Activated CD4-positive, alpha-beta T cell treated with anti-CD3 and anti-CD28 coated beads, Interleukin-2, amount 10 ng/mL, durations not matched to agents 24 days and 14 days (primary cell): ENCODE measurements at regions not wholly inside any gene's neighbourhood (a gene's known extent, or its start where the extent isn't known, plus 50 kb on each side); places are given as distances from the start of the nearest gene placed in this dataset.
"Not testable (repeated sequence)": the region's sequence is repeated elsewhere in the genome, so short reads cannot be mapped to it uniquely, and the experiment has no call there.

Experiments
- DNase-seq: peaks from one replicate; pipeline ENCODE4 v3.0.0; 2022
- H3K27ac Mint-ChIP-seq: one replicate; pipeline ENCODE4 v1.8.0; 2022; ENCODE audit warnings: mild to moderate bottlenecking, mixed read lengths
- H3K27me3 Mint-ChIP-seq: one replicate; pipeline ENCODE4 v1.8.0; 2022; ENCODE audit warnings: mixed read lengths
- H3K36me3 Mint-ChIP-seq: one replicate; pipeline ENCODE4 v1.8.0; 2022; ENCODE audit warnings: low read depth, mild to moderate bottlenecking, mixed read lengths
- H3K4me1 Mint-ChIP-seq: one replicate; pipeline ENCODE4 v1.8.0; 2021; ENCODE audit warnings: mixed read lengths
- H3K4me3 Mint-ChIP-seq: one replicate; pipeline ENCODE4 v1.8.0; 2022; ENCODE audit warnings: mild to moderate bottlenecking, moderate library complexity, mixed read lengths
- H3K9me3 Mint-ChIP-seq: one replicate; pipeline ENCODE4 v1.8.0; 2021; ENCODE audit warnings: mixed read lengths
- intact Hi-C: fragments of 100-400 bp; cut with micrococcal nuclease; formaldehyde crosslinking; loops from one replicate; pipeline ENCODE4 v1.15.1; 2023

DNA sequence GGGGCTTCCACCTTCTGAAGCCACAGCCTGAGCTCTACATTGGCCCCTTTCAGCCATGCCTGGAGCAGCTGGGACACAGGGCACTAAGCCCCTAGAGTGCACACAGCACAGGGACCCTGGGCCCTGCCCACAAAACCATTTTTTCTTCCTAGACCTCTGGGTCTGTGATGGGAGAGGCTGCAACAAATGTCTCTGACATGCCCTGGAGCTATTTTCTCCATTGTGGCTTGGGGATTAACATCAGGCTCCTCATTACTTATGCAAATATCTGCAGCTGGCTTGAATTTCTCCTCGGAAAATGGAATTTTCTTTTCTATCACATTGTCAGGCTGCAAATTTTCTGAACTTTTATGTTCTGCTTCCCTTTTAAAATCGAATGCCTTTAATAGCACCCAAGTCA, 795.7 kb downstream of the LTN1 start:
- no peaks in the 10 kb centered on the region for H3K36me3 Mint-ChIP-seq
- no peaks in the 10 kb centered on the region for H3K4me1 Mint-ChIP-seq
- H3K4me3 Mint-ChIP-seq = no peak overlapping the region
- H3K9me3 Mint-ChIP-seq = peaks cover 7% of the 10 kb centered on the region
- DNase-seq = no peak
- no peak overlapping the region for H3K27ac Mint-ChIP-seq
- intact Hi-C loops = no loop called here
- no peaks in the 10 kb centered on the region for H3K27me3 Mint-ChIP-seq

DNA sequence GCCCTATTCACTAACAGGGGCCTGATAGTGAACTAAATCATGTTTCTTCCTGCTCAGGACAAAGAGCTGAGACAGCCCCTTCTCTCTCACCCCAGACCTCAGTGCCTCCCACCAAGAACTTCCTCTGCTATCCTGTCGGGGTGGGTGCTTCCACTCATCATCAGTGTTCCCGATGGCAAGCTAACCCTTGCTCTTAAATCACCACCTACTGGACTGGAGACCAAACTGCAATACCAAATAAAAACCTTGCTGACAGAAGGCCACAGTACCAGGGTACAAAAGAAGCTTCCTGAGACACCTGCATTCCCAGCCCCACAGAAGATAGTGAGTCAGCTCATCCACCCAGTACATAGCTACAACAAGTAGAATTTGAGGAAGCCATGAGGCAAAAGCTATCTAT, 799.5 kb downstream of the LTN1 start:
- no peaks in the 10 kb centered on the region for H3K27me3 Mint-ChIP-seq
- H3K9me3 Mint-ChIP-seq = peaks cover 7% of the 10 kb centered on the region
- H3K27ac Mint-ChIP-seq = no peak overlapping the region
- H3K36me3 Mint-ChIP-seq = no peaks in the 10 kb centered on the region
- no peak overlapping the region for H3K4me3 Mint-ChIP-seq
- H3K4me1 Mint-ChIP-seq = no peaks in the 10 kb centered on the region
- DNase-seq = no peak
- intact Hi-C loops = no loop called here

DNA sequence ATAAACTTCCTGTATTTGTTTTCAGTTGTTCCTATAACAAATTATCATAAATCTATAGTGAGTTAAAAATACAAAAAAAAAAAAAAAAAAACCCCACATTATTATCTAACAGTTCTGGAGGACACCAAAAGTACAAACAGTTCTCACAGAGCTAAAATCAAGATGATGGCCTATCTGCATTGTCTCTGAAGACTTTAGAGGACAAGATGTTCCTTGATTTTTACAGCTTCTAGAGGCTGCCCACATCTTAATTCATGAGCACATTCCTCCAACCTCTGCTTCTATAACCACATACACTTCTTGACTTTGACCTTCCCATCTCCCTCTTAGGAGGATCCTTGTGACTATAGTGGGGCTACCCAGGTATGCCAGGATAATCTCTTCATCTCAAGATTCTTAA, 806.1 kb downstream of the LTN1 start:
- intact Hi-C loops = no loop called here
- Mint-ChIP-seq H3K27me3 (no peaks in the 10 kb centered on the region), H3K9me3 (no peaks in the 10 kb centered on the region), H3K4me1 (no peaks in the 10 kb centered on the region), H3K27ac (no peak overlapping the region), H3K36me3 (no peaks in the 10 kb centered on the region), H3K4me3 (no peak overlapping the region)
- DNase-seq = no peak

DNA sequence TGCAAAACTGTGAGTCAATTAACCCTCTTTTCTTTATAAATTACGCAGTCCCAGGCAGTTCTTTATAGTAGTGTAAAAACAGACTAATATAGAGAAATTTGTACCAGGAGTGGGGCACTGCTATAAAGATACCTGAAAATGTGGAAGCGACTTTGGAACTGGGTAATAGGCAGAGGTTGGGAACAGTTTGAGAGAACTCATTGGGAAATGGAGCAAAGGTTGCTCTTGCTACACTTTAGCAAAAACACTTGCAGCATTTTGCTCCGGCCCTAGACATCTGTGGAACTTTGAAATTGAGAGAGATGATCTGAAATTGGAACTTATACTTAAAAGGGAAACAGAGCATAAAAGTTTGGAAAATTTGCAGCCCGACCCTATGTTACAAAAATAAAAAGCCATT, 810.9 kb downstream of the LTN1 start:
- Mint-ChIP-seq H3K9me3 (no peaks in the 10 kb centered on the region), H3K4me1 (no peaks in the 10 kb centered on the region), H3K27ac (no peak overlapping the region), H3K27me3 (no peaks in the 10 kb centered on the region), H3K4me3 (no peak overlapping the region), H3K36me3 (no peaks in the 10 kb centered on the region)
- intact Hi-C loops = no loop called here
- DNase-seq = no peak

DNA sequence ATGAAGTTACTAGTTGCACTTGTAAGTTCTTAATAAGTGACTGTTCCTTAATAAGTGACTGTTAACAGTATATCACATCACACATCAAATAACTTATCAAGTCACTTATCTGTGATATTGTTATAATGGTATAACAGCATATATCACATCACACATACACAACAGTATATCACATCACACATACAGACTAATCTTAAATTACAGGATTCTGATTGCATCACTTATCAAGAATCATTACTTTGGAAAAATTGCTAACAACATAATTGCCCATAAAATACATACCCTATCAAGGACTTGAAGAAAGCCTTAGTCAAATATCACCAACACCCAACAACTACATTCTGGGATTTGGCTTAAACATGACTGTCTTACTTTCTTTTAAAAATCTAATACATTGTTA, 813.5 kb downstream of the LTN1 start:
- intact Hi-C loops = no loop called here
- Mint-ChIP-seq H3K4me1 (no peaks in the 10 kb centered on the region), H3K36me3 (no peaks in the 10 kb centered on the region), H3K4me3 (no peak overlapping the region), H3K27ac (no peak overlapping the region), H3K27me3 (no peaks in the 10 kb centered on the region), H3K9me3 (no peaks in the 10 kb centered on the region)
- no peak for DNase-seq

DNA sequence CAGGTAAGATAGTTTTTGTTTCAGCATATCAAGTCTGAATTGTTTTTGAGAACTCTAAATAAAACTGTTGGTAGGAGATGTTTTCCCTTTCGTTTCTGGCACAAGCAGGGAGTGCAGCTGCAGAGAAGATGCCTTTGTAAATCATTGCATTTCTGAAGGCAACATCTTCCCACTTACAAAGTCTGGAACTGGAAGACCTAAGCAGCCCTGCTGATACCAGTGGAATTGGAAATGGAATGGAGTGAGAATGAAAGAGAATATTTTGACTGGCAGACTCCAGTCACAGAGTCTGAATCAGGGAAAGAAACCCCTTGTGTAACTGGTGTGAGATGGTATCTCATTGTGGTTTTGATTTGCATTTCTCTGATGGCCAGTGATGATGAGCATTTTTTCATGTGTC, 815.6 kb downstream of the LTN1 start:
- Mint-ChIP-seq H3K9me3 (no peaks in the 10 kb centered on the region), H3K4me1 (no peaks in the 10 kb centered on the region), H3K27ac (no peak overlapping the region), H3K27me3 (no peaks in the 10 kb centered on the region), H3K36me3 (no peaks in the 10 kb centered on the region), H3K4me3 (no peak overlapping the region)
- DNase-seq = no peak
- intact Hi-C loops = no loop called here

DNA sequence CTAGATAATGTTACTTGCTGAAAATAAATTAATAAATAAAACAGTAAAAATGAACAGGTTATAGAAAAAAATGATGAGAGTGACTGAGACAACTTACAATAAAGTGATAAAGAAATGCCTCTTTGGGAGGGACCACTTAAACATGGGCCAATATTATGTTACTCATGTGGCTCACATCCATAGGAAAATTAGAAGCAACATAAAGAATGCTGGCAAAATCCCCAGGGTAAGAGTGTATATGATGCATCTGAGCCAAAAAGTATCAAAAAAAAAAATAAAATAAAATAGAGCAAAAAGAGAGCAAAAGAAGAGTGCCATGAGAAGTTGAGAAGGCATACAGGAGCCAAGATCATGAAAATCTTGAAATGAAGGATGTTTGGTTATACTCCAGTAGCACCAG, 818.0 kb downstream of the LTN1 start:
- Mint-ChIP-seq H3K27ac (no peak overlapping the region), H3K36me3 (no peaks in the 10 kb centered on the region), H3K27me3 (no peaks in the 10 kb centered on the region), H3K4me1 (no peaks in the 10 kb centered on the region), H3K9me3 (no peaks in the 10 kb centered on the region), H3K4me3 (no peak overlapping the region)
- intact Hi-C loops = no loop called here
- no peak for DNase-seq

DNA sequence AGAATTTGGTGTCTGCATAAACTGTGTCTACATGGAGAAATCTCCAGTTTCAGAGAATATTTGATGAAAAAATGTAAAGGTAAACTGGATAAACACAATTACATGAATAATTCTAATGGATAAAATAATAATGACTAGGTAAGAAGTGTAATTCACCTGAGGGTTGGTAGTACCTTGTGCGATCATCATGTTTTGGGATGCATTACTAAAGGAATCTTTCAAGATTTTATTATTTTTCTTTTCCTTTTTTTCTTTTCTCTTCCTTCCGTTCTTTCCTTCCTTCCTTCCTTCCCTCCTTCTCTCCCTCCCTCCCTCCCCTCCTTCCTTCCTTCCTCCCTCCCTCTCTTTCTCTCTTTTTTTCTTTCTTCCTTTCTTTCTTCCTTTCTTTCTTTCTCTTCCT, 818.7 kb downstream of the LTN1 start:
- Mint-ChIP-seq H3K27me3 (no peaks in the 10 kb centered on the region), H3K9me3 (no peaks in the 10 kb centered on the region), H3K4me3 (no peak overlapping the region), H3K27ac (no peak overlapping the region), H3K36me3 (no peaks in the 10 kb centered on the region), H3K4me1 (no peaks in the 10 kb centered on the region)
- no peak for DNase-seq
- intact Hi-C loops = no loop called here

DNA sequence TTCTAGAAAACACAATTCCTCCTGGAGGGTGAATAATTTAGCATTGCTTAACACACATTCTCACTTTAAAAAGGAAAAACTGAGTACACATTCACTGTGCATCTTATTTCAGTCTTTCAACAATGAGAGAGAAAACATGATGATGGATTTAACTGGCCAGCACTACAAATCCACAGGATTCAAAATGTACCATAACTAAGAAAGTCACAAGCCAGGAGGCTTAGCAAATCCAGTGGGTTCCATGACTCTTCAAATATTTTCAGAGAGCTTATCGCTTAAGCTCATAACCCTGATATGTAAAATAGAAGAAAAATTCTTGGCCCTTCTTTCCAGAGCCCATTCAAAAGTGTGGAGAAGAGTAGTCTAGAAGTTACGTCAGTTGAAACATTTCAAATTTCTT, 820.3 kb downstream of the LTN1 start:
- Mint-ChIP-seq H3K27ac (no peak overlapping the region), H3K36me3 (no peaks in the 10 kb centered on the region), H3K27me3 (no peaks in the 10 kb centered on the region), H3K4me3 (no peak overlapping the region), H3K9me3 (no peaks in the 10 kb centered on the region), H3K4me1 (no peaks in the 10 kb centered on the region)
- intact Hi-C loops = no loop called here
- DNase-seq = no peak

DNA sequence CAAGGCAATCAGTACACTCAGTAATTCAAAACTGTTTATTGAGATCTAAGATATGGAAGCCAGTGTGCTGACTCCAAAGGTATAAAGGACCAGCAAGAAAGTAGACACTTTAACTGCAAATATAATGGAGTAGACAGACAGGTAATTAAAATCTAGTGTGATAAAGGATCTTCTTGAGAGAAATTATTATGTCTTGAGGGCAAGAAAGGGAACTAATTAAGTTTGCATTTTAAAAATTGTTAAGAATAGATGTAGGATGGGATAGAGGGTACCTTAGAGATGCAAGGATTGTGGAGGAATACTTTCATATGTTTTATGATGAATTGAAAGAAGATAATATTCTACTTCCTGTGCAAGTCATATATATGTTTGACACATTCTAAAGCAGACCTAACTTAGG, 825.3 kb downstream of the LTN1 start:
- H3K27me3 Mint-ChIP-seq = no peaks in the 10 kb centered on the region
- H3K36me3 Mint-ChIP-seq = no peaks in the 10 kb centered on the region
- no peaks in the 10 kb centered on the region for H3K4me1 Mint-ChIP-seq
- no peak overlapping the region for H3K4me3 Mint-ChIP-seq
- H3K27ac Mint-ChIP-seq = no peak overlapping the region
- DNase-seq = no peak
- no peaks in the 10 kb centered on the region for H3K9me3 Mint-ChIP-seq
- intact Hi-C loops = no loop called here

DNA sequence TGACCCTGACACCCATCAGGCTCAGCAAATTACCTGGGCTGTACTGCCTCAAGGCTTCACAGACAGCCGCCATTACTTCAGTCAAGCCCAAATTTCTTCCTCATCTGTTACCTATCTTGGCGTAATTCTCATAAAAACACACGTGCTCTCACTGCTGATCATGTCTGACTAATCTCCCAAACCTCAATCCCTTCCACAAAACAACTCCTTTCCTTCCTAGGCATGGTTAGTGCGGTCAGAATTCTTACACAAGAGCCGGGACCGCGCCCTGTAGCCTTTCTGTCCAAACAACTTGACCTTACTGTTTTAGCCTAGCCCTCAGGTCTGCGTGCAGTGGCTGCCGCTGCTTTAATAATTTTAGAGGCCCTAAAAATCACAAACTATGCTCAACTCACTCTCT, 828.2 kb downstream of the LTN1 start:
- intact Hi-C loops, H3K27me3 Mint-ChIP-seq, H3K27ac Mint-ChIP-seq, H3K4me3 Mint-ChIP-seq, H3K36me3 Mint-ChIP-seq, DNase-seq, H3K4me1 Mint-ChIP-seq, H3K9me3 Mint-ChIP-seq: not testable (repeated sequence)

DNA sequence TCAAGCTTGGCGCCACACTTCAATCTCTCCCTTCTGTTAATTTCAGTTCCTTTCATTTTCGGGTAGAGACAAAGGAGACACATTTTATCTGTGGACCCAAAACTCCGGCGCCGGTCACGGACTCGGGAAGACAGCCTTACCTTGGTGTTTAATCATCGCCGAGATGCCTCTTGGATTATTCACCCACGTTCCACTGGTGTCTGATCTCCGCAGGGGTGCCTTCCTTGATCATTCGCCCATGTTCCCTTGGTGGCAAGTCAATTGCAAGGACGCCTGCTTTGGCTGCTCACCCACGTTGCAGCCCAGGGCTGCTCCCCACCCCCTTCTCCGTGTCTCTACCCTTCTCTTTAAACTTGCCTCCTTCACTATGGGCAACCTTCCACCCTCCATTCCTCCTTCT, 830.6 kb downstream of the LTN1 start:
- H3K27me3 Mint-ChIP-seq, H3K4me1 Mint-ChIP-seq, H3K9me3 Mint-ChIP-seq, DNase-seq, intact Hi-C loops, H3K36me3 Mint-ChIP-seq, H3K4me3 Mint-ChIP-seq, H3K27ac Mint-ChIP-seq: not testable (repeated sequence)

DNA sequence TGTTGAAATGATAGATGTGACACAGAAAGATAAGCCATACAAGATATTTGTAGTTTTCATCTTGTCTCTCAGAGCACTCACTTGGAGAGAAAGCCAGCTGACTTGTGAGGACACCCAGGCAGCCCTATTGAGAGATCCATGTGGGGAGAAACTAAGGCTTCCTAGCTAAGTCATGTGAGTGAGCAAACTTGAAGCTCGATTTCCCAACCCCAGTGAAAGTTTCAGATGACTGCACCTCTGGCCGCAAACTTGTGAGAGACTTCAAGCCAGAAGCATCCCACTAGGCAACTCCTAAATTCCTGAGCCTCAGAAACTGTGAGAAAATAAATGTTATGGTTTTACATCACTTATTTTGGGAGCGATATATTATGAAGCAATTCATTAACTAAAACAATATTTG, 832.3 kb downstream of the LTN1 start:
- Mint-ChIP-seq H3K36me3 (no peaks in the 10 kb centered on the region), H3K27me3 (no peaks in the 10 kb centered on the region), H3K9me3 (no peaks in the 10 kb centered on the region), H3K4me3 (no peak overlapping the region), H3K27ac (no peak overlapping the region), H3K4me1 (no peaks in the 10 kb centered on the region)
- DNase-seq = no peak
- intact Hi-C loops = no loop called here

DNA sequence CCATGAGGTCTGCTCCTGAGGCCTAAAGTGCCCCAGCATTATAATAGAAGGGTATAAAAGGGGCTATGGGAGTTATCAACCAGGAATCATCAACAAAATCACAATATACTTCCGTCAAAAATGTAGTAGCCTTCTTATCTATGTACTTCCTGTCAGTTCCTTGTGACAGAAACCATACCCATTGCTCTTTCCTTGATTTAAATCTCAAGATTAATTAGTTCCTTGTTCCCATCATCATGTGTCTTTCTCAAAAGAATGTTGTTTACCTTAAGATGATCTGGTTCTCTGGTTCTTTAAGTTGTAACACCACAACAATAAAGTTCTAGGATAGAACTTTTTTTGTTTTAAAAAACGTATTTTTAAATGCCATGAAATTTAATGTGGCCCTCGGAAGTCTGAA, 833.3 kb downstream of the LTN1 start:
- H3K4me3 Mint-ChIP-seq = no peak overlapping the region
- H3K27me3 Mint-ChIP-seq = no peaks in the 10 kb centered on the region
- intact Hi-C loops = no loop called here
- DNase-seq = no peak
- H3K9me3 Mint-ChIP-seq = no peaks in the 10 kb centered on the region
- no peak overlapping the region for H3K27ac Mint-ChIP-seq
- no peaks in the 10 kb centered on the region for H3K36me3 Mint-ChIP-seq
- no peaks in the 10 kb centered on the region for H3K4me1 Mint-ChIP-seq

DNA sequence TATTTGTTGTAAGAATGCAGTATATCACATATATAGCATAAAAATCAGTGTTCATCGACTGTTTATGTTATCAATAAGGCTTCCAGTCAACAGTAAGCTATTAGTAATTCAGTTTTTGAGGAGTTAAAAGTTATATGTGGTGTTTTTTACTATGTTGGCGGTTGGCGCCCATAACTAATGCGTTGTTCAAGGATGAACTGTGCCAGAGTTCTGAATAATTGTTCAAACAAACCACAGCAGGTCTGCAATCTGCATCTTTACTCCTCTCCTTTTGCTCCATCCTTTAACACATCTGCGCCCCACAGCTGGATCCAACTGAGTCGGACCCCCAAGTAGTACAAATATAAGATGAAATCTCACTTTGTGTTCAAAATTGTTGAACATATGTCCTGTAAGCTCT, 836.1 kb downstream of the LTN1 start:
- Mint-ChIP-seq H3K27ac (no peak overlapping the region), H3K36me3 (no peaks in the 10 kb centered on the region), H3K4me3 (no peak overlapping the region), H3K27me3 (no peaks in the 10 kb centered on the region), H3K9me3 (no peaks in the 10 kb centered on the region), H3K4me1 (no peaks in the 10 kb centered on the region)
- DNase-seq = peak; percentile 12
- intact Hi-C loops = no loop called here

DNA sequence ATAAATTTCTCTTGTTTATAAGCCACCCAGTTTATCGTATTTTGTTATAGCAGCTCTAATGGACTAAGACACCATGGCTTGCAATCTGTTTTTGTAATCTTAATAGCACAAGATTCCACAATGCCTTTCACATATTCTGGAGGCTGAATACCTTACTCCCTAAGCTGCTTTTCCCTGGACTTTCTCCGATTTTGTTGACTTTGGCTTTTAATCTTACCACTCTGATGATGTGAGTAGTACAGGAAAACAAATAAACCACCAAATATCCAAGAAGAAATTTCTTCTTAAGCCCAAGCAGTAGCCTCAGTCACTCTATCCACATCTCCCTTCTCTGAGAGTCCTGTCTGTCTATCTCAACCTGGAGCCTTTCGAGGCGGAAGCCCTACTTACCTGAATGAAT, 838.6 kb downstream of the LTN1 start:
- no peak overlapping the region for H3K4me3 Mint-ChIP-seq
- no peaks in the 10 kb centered on the region for H3K27me3 Mint-ChIP-seq
- no peaks in the 10 kb centered on the region for H3K4me1 Mint-ChIP-seq
- H3K9me3 Mint-ChIP-seq = no peaks in the 10 kb centered on the region
- DNase-seq = peak; percentile 27
- no peaks in the 10 kb centered on the region for H3K36me3 Mint-ChIP-seq
- no peak overlapping the region for H3K27ac Mint-ChIP-seq
- intact Hi-C loops = no loop called here
